ENCODE measurements at regions not wholly inside any gene's neighbourhood (a gene's known extent, or its start where the extent isn't known, plus 50 kb on each side); places are given as distances from the start of the nearest gene placed in this dataset.

- TF ChIP-seq, protein P1, sequence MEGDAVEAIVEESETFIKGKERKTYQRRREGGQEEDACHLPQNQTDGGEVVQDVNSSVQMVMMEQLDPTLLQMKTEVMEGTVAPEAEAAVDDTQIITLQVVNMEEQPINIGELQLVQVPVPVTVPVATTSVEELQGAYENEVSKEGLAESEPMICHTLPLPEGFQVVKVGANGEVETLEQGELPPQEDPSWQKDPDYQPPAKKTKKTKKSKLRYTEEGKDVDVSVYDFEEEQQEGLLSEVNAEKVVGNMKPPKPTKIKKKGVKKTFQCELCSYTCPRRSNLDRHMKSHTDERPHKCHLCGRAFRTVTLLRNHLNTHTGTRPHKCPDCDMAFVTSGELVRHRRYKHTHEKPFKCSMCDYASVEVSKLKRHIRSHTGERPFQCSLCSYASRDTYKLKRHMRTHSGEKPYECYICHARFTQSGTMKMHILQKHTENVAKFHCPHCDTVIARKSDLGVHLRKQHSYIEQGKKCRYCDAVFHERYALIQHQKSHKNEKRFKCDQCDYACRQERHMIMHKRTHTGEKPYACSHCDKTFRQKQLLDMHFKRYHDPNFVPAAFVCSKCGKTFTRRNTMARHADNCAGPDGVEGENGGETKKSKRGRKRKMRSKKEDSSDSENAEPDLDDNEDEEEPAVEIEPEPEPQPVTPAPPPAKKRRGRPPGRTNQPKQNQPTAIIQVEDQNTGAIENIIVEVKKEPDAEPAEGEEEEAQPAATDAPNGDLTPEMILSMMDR (conservative IDR thresholded peaks at IDR 0.05; ENCODE audit: low read length), result no peak
- TF ChIP-seq EZH2phosphoT487 (IDR thresholded peaks at IDR 0.05; ENCODE audit: borderline replicate concordance, low read depth, low read length), result no peak
These were observed 63.5 kb downstream of the CRYBB2 start for GRCh38 chr22:25282671-25283561.

Data from OCI-LY7 (cell line).